GM04504 (cell line): ENCODE measurements at regions not wholly inside any gene's neighbourhood (a gene's known extent, or its start where the extent isn't known, plus 50 kb on each side); places are given as distances from the start of the nearest gene placed in this dataset.

Experiments
- DNase-seq: peaks from one replicate; pipeline ENCODE4 v3.0.0-alpha.2; 2012; ENCODE audit warnings: low read depth

GRCh38 chr4:20641976-20642375 is 58.3 kb upstream of the PACRGL start:
- no peak for DNase-seq

- DNase-seq, result no peak
These were observed 56.6 kb upstream of the PACRGL start for GRCh38 chr4:20643631-20644030.

- DNase-seq, result no peak
These were observed 55.0 kb upstream of the PACRGL start for GRCh38 chr4:20645236-20645635.

- no peak for DNase-seq
These were observed 54.0 kb upstream of the PACRGL start for GRCh38 chr4:20646287-20646686.
